Endothelial cell (in vitro differentiated cells): ENCODE measurements at regions not wholly inside any gene's neighbourhood (a gene's known extent, or its start where the extent isn't known, plus 50 kb on each side); places are given as distances from the start of the nearest gene placed in this dataset.

ENCODE experiments used
- DNase-seq: peaks from one replicate; pipeline ENCODE4 v3.0.0; 2021; ENCODE audit warnings: low spot score
- H3K27ac Mint-ChIP-seq: one replicate; pipeline ENCODE4 v1.8.0; 2021; ENCODE audit warnings: mixed read lengths, inconsistent platforms; ENCODE audit not compliant: unreplicated experiment
- H3K27me3 Mint-ChIP-seq: one replicate; pipeline ENCODE4 v1.8.0; 2021; ENCODE audit warnings: mild to moderate bottlenecking, moderate library complexity, mixed read lengths, inconsistent platforms; ENCODE audit not compliant: unreplicated experiment
- H3K36me3 Mint-ChIP-seq: one replicate; pipeline ENCODE4 v1.8.0; 2021; ENCODE audit warnings: mild to moderate bottlenecking, low read depth, mixed read lengths, inconsistent platforms; ENCODE audit not compliant: unreplicated experiment
- H3K4me1 Mint-ChIP-seq: one replicate; pipeline ENCODE4 v1.8.0; 2021; ENCODE audit warnings: mild to moderate bottlenecking, mixed read lengths, inconsistent platforms; ENCODE audit not compliant: unreplicated experiment
- H3K4me3 Mint-ChIP-seq: one replicate; pipeline ENCODE4 v1.8.0; 2021; ENCODE audit warnings: mild to moderate bottlenecking, mixed read lengths, inconsistent platforms; ENCODE audit not compliant: unreplicated experiment
- H3K9me3 Mint-ChIP-seq: one replicate; pipeline ENCODE4 v1.8.0; 2021; ENCODE audit warnings: mixed read lengths, inconsistent platforms; ENCODE audit not compliant: unreplicated experiment
- CTCF ChIP-seq: fragments of 200-600 bp; sonication (generic); IDR thresholded peaks from one replicate; pipeline ENCODE4 v1.5.0; 2021; ENCODE audit warnings: antibody characterized with exemption; ENCODE audit not compliant: unreplicated experiment

GRCh38 chr18:24590946-24591345, 130.5 kb downstream of the HRH4 start:
- H3K4me3 Mint-ChIP-seq: no peak overlapping the region
- H3K4me1 Mint-ChIP-seq: no peaks in the 10 kb centered on the region
- no peaks in the 10 kb centered on the region for H3K27me3 Mint-ChIP-seq
- H3K36me3 Mint-ChIP-seq: no peaks in the 10 kb centered on the region
- no peak for DNase-seq
- TF ChIP-seq CTCF: no peak
- H3K9me3 Mint-ChIP-seq: no peaks in the 10 kb centered on the region
- H3K27ac Mint-ChIP-seq: no peak overlapping the region

- no peak for DNase-seq
- H3K4me3 Mint-ChIP-seq: no peak overlapping the region
- no peak for TF ChIP-seq CTCF
- no peak overlapping the region for H3K27ac Mint-ChIP-seq
- H3K4me1 Mint-ChIP-seq: no peaks in the 10 kb centered on the region
- H3K9me3 Mint-ChIP-seq: no peaks in the 10 kb centered on the region
- no peaks in the 10 kb centered on the region for H3K36me3 Mint-ChIP-seq
- H3K27me3 Mint-ChIP-seq: no peaks in the 10 kb centered on the region
Measured at GRCh38 chr18:24593401-24593800, 133.0 kb downstream of the HRH4 start.

GRCh38 chr18:24593886-24594285, 133.4 kb downstream of the HRH4 start:
- no peaks in the 10 kb centered on the region for H3K4me1 Mint-ChIP-seq
- H3K4me3 Mint-ChIP-seq: no peak overlapping the region
- no peak for DNase-seq
- H3K27ac Mint-ChIP-seq: no peak overlapping the region
- no peaks in the 10 kb centered on the region for H3K36me3 Mint-ChIP-seq
- no peaks in the 10 kb centered on the region for H3K9me3 Mint-ChIP-seq
- no peaks in the 10 kb centered on the region for H3K27me3 Mint-ChIP-seq
- TF ChIP-seq CTCF: no peak

- no peak overlapping the region for H3K4me3 Mint-ChIP-seq
- TF ChIP-seq CTCF: no peak
- H3K27ac Mint-ChIP-seq: no peak overlapping the region
- no peaks in the 10 kb centered on the region for H3K36me3 Mint-ChIP-seq
- H3K9me3 Mint-ChIP-seq: no peaks in the 10 kb centered on the region
- no peaks in the 10 kb centered on the region for H3K4me1 Mint-ChIP-seq
- DNase-seq: no peak
- H3K27me3 Mint-ChIP-seq: no peaks in the 10 kb centered on the region
Measured at GRCh38 chr18:24595561-24596031, 135.2 kb downstream of the HRH4 start.

GRCh38 chr18:24600076-24600654, 139.7 kb downstream of the HRH4 start:
- H3K4me1 Mint-ChIP-seq: no peaks in the 10 kb centered on the region
- H3K36me3 Mint-ChIP-seq: no peaks in the 10 kb centered on the region
- DNase-seq: peak; percentile 21
- no peaks in the 10 kb centered on the region for H3K27me3 Mint-ChIP-seq
- H3K27ac Mint-ChIP-seq: no peak overlapping the region
- H3K4me3 Mint-ChIP-seq: no peak overlapping the region
- no peaks in the 10 kb centered on the region for H3K9me3 Mint-ChIP-seq
- TF ChIP-seq CTCF: peak; percentile 66
